ENCODE measurements at regions not wholly inside any gene's neighbourhood (a gene's known extent, or its start where the extent isn't known, plus 50 kb on each side); places are given as distances from the start of the nearest gene placed in this dataset.

- no peaks in the 10 kb centered on the region for H3K9me3 ChIP-seq
- no peak for TF ChIP-seq POLR2A (IDR thresholded peaks at IDR 0.05)
- TF ChIP-seq, protein P1, sequence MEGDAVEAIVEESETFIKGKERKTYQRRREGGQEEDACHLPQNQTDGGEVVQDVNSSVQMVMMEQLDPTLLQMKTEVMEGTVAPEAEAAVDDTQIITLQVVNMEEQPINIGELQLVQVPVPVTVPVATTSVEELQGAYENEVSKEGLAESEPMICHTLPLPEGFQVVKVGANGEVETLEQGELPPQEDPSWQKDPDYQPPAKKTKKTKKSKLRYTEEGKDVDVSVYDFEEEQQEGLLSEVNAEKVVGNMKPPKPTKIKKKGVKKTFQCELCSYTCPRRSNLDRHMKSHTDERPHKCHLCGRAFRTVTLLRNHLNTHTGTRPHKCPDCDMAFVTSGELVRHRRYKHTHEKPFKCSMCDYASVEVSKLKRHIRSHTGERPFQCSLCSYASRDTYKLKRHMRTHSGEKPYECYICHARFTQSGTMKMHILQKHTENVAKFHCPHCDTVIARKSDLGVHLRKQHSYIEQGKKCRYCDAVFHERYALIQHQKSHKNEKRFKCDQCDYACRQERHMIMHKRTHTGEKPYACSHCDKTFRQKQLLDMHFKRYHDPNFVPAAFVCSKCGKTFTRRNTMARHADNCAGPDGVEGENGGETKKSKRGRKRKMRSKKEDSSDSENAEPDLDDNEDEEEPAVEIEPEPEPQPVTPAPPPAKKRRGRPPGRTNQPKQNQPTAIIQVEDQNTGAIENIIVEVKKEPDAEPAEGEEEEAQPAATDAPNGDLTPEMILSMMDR (IDR thresholded peaks at IDR 0.05): no peak
- intact Hi-C loops (cut with DNase I): no loop called here
- H3K27ac ChIP-seq: no peak overlapping the region
- 84% methylated on average over 19 to 20 of the region's 21 CpGs for WGBS, 2 donors
- H3K36me3 ChIP-seq: no peaks in the 10 kb centered on the region
- DNase-seq: no peak
- no peaks in the 10 kb centered on the region for H3K27me3 ChIP-seq
- H3K4me1 ChIP-seq: no peaks in the 10 kb centered on the region
- H3K4me3 ChIP-seq (replicated peaks in 1 of 3): no peak overlapping the region
These were observed 161.5 kb upstream of the C1orf174 start for GRCh38 chr1:4061521-4062031.

GRCh38 chr1:4062041-4062440 is 162.0 kb upstream of the C1orf174 start:
- H3K9me3 ChIP-seq: no peaks in the 10 kb centered on the region
- H3K36me3 ChIP-seq: no peaks in the 10 kb centered on the region
- 87% methylated on average over 6 to 9 of the region's 9 CpGs for WGBS, 2 donors
- no peak for DNase-seq
- TF ChIP-seq, protein P1 (IDR thresholded peaks at IDR 0.05): no peak
- no peak for TF ChIP-seq POLR2A (IDR thresholded peaks at IDR 0.05)
- intact Hi-C loops (cut with DNase I): no loop called here
- H3K4me3 ChIP-seq (replicated peaks in 1 of 3): no peak overlapping the region
- H3K27me3 ChIP-seq: no peaks in the 10 kb centered on the region
- H3K27ac ChIP-seq: no peak overlapping the region
- no peaks in the 10 kb centered on the region for H3K4me1 ChIP-seq

DNA sequence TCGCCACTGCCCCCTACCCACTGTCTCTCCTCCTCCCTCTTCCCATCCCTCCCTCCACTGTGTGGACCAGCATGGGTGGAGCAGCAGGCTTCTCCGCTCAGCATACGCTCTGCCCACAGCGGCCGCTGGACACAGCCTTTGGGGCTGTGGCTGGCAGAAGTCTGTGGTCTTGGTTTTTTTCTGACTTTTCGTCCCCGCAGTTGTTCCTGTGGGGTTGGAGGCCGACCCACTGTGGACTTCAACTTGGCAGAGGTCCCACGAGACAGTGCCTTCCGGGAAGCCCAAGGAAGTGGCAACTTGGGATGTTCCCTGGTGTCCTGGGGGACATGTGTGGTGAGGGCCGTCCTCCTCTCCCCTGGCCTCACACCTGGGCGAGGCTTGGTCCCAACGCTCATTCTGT is 162.5 kb upstream of the C1orf174 start:
- H3K4me3 ChIP-seq (replicated peaks in 1 of 3): no peak overlapping the region
- no peaks in the 10 kb centered on the region for H3K9me3 ChIP-seq
- TF ChIP-seq, protein P1 (IDR thresholded peaks at IDR 0.05): no peak
- TF ChIP-seq POLR2A (IDR thresholded peaks at IDR 0.05): no peak
- no peak for DNase-seq
- H3K36me3 ChIP-seq: no peaks in the 10 kb centered on the region
- 63 to 65% methylated on average over 10 to 13 of the region's 13 CpGs for WGBS, 2 donors
- H3K4me1 ChIP-seq: no peaks in the 10 kb centered on the region
- no peak overlapping the region for H3K27ac ChIP-seq
- intact Hi-C loops (cut with DNase I): no loop called here
- no peaks in the 10 kb centered on the region for H3K27me3 ChIP-seq

- no peak overlapping the region for H3K4me3 ChIP-seq (replicated peaks in 1 of 3)
- H3K4me1 ChIP-seq: no peaks in the 10 kb centered on the region
- WGBS, 2 donors: 73 to 87% methylated on average over 10 to 11 of the region's 15 CpGs
- H3K27ac ChIP-seq: no peak overlapping the region
- H3K9me3 ChIP-seq: no peaks in the 10 kb centered on the region
- DNase-seq: no peak
- H3K36me3 ChIP-seq: no peaks in the 10 kb centered on the region
- H3K27me3 ChIP-seq: no peaks in the 10 kb centered on the region
- TF ChIP-seq POLR2A (IDR thresholded peaks at IDR 0.05): no peak
- TF ChIP-seq, protein P1 (IDR thresholded peaks at IDR 0.05): no peak
- intact Hi-C loops (cut with DNase I): no loop called here
These were observed 162.9 kb upstream of the C1orf174 start for GRCh38 chr1:4062992-4063391.

GRCh38 chr1:4063516-4063915 is 163.4 kb upstream of the C1orf174 start:
- TF ChIP-seq POLR2A (IDR thresholded peaks at IDR 0.05): no peak
- TF ChIP-seq, protein P1 (IDR thresholded peaks at IDR 0.05): no peak
- H3K27me3 ChIP-seq: no peaks in the 10 kb centered on the region
- no peaks in the 10 kb centered on the region for H3K36me3 ChIP-seq
- DNase-seq: no peak
- H3K4me3 ChIP-seq (replicated peaks in 1 of 3): no peak overlapping the region
- H3K4me1 ChIP-seq: no peaks in the 10 kb centered on the region
- intact Hi-C loops (cut with DNase I): no loop called here
- WGBS, 2 donors: 74 to 77% methylated on average over 7 of the region's 7 CpGs
- no peak overlapping the region for H3K27ac ChIP-seq
- no peaks in the 10 kb centered on the region for H3K9me3 ChIP-seq

Data from thyroid gland (tissue), 4 donors.